ENCODE measurements at regions not wholly inside any gene's neighbourhood (a gene's known extent, or its start where the extent isn't known, plus 50 kb on each side); places are given as distances from the start of the nearest gene placed in this dataset.

DNA sequence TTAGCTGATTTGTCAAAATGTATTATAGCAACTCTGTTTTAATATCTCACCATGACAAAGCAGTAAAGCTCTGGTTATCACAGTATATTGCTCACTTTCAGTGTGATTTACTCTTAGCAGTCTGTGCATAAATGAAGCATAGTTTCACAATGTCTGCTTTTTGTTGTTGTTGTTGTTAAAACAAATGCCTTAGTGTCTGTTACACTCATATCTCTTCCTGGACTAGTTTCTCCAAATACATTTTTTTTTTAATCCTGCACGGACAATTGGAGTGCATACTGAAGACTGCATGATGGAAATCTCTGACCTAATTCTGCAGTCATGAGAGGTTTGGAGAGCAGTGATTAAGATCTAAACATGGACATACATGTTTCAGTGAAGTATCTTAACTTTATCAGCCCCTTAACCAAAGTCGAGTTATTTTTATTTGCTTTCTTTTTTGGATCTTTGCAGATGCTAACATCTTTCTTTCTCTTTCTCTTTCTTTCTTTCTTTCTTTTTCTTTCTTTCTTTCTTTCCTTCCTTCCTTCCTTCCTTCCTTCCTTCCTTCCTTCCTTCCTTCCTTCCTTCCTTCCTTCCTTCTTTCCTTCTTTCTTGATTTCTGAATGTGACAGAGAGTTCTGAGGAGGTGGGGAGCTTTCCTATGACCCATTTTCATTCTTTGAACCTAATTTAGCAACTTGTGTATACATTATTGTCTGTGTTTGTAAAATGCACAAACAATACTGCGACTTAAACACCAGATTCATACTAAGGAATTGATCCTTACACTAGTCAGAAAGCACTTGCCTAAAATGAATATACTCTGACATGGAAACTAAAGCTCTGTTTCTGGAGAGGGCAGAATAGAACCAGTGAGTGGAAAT, 161.5 kb upstream of the AGR3 start:
- TF ChIP-seq, protein P1, sequence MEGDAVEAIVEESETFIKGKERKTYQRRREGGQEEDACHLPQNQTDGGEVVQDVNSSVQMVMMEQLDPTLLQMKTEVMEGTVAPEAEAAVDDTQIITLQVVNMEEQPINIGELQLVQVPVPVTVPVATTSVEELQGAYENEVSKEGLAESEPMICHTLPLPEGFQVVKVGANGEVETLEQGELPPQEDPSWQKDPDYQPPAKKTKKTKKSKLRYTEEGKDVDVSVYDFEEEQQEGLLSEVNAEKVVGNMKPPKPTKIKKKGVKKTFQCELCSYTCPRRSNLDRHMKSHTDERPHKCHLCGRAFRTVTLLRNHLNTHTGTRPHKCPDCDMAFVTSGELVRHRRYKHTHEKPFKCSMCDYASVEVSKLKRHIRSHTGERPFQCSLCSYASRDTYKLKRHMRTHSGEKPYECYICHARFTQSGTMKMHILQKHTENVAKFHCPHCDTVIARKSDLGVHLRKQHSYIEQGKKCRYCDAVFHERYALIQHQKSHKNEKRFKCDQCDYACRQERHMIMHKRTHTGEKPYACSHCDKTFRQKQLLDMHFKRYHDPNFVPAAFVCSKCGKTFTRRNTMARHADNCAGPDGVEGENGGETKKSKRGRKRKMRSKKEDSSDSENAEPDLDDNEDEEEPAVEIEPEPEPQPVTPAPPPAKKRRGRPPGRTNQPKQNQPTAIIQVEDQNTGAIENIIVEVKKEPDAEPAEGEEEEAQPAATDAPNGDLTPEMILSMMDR (IDR thresholded peaks at IDR 0.05): no peak
- TF ChIP-seq POLR2A (IDR thresholded peaks at IDR 0.05): no peak

Data from tibial nerve (tissue), 3 donors.